SK-N-SH (cell line): ENCODE measurements at regions not wholly inside any gene's neighbourhood (a gene's known extent, or its start where the extent isn't known, plus 50 kb on each side); places are given as distances from the start of the nearest gene placed in this dataset.

Experiments used
- CTCF ChIA-PET: fragments of 300-600, 350-600 bp; formaldehyde crosslinking; extraction: SDS; loops from one replicate; lab custom pipeline; 2021; lab: Yijun Ruan, JAX
- POLR2A ChIA-PET: fragments of 350-600 bp; sonication (Branson Sonifier 250); formaldehyde crosslinking; extraction: SDS; loops from one replicate; lab custom pipeline; 2020; ENCODE audit warnings: antibody characterized with exemption, inconsistent platforms; lab: Yijun Ruan, JAX
- DNase-seq: peaks from one replicate; pipeline ENCODE4 v3.0.0; 2012
- H2AFZ ChIP-seq: fragments of 200-600 bp; sonication (generic); 2 replicates; pipeline ENCODE4 v1.8.1; 2016; ENCODE audit warnings: antibody characterized with exemption, mild to moderate bottlenecking, low read depth
- H3F3A ChIP-seq: fragments of 200-600 bp; sonication (generic); replicated peaks from 2 replicates; pipeline ENCODE3; 2016; ENCODE audit warnings: antibody characterized with exemption, mild to moderate bottlenecking; ENCODE audit not compliant: insufficient read depth
- H3K27ac ChIP-seq, 2 experiments: fragments of 200-500 bp in 1 of 2; fragments of 200-600 bp in 1 of 2; sonication (Bioruptor generic) in 1 of 2; sonication (generic), shearing (Covaris generic) in 1 of 2; 2 replicates each; pipeline versions ENCODE4 v1.5.1 to v1.6.1; 2014 to 2016; ENCODE audit warnings: low read depth in 2 of 2, inconsistent platforms in 1 of 2, low read length in 1 of 2, mild to moderate bottlenecking in 1 of 2, mixed read lengths in 1 of 2
- H3K27me3 ChIP-seq: fragments of 200-600 bp; sonication (generic), shearing (Covaris generic); 2 replicates; pipeline ENCODE4 v1.6.1; 2016; ENCODE audit warnings: mixed run types; ENCODE audit not compliant: insufficient read depth
- H3K36me3 ChIP-seq, 2 experiments: fragments of 200-500 bp in 1 of 2; fragments of 200-600 bp in 1 of 2; sonication (Bioruptor generic) in 1 of 2; sonication (generic) in 1 of 2; replicated peaks in 1 of 2; 2 replicates each; pipeline versions ENCODE3 to v1.5.1; 2014 to 2016; ENCODE audit warnings: low read length in 1 of 2, mild to moderate bottlenecking in 1 of 2; ENCODE audit not compliant: insufficient read depth in 2 of 2, control insufficient read depth in 1 of 2
- H3K4me1 ChIP-seq, 2 experiments: fragments of 200-500 bp in 1 of 2; fragments of 200-600 bp in 1 of 2; sonication (Bioruptor generic) in 1 of 2; sonication (generic), shearing (Covaris generic) in 1 of 2; 2 replicates each; pipeline versions ENCODE4 v1.5.1 to v1.6.1; 2014 to 2016; ENCODE audit warnings: low read depth in 1 of 2, low read length in 1 of 2, mixed run types in 1 of 2; ENCODE audit not compliant: insufficient read depth in 2 of 2, control insufficient read depth in 1 of 2
- H3K4me2 ChIP-seq: fragments of 200-600 bp; sonication (generic), shearing (Covaris generic); 2 replicates; pipeline ENCODE4 v1.6.1; 2017; ENCODE audit warnings: mixed run types
- H3K4me3 ChIP-seq, 2 experiments: fragments of 200-500 bp in 1 of 2; fragments of 200-600 bp in 1 of 2; sonication (Bioruptor generic) in 1 of 2; sonication (generic), shearing (Covaris generic) in 1 of 2; 2 replicates each; pipeline versions ENCODE4 v1.5.1 to v1.8.1; 2014 to 2016; ENCODE audit warnings: low read depth in 2 of 2, inconsistent platforms in 1 of 2, low read length in 1 of 2, mild to moderate bottlenecking in 1 of 2, mixed read lengths in 1 of 2, moderate library complexity in 1 of 2
- H3K79me2 ChIP-seq: fragments of 200-600 bp; sonication (generic); 2 replicates; pipeline ENCODE4 v1.8.1; 2017; ENCODE audit warnings: mild to moderate bottlenecking; ENCODE audit not compliant: insufficient read depth
- H3K9ac ChIP-seq: fragments of 200-600 bp; sonication (generic); 2 replicates; pipeline ENCODE4 v1.6.1; 2017; ENCODE audit warnings: mixed run types
- H3K9me2 ChIP-seq: fragments of 200-600 bp; sonication (generic); 2 replicates; pipeline ENCODE4 v1.6.1; 2017; ENCODE audit warnings: mixed run types
- H3K9me3 ChIP-seq: fragments of 200-600 bp; sonication (generic); 2 replicates; pipeline ENCODE4 v1.6.1; 2017; ENCODE audit warnings: mixed run types, mild to moderate bottlenecking, moderate library complexity
- H4K20me1 ChIP-seq: fragments of 200-600 bp; sonication (generic); 2 replicates; pipeline ENCODE4 v1.6.1; 2017; ENCODE audit warnings: mild to moderate bottlenecking, mixed run types; ENCODE audit not compliant: insufficient read depth
- EZH2phosphoT487 ChIP-seq: fragments of 200-600 bp; sonication (generic); IDR thresholded peaks from 2 replicates; pipeline ENCODE4 v1.6.1; 2017; ENCODE audit warnings: low read depth, mixed run types, mild to moderate bottlenecking, antibody characterized with exemption, moderate library complexity, borderline replicate concordance
- FOXM1 ChIP-seq: IDR thresholded peaks from 2 replicates; pipeline ENCODE4 v1.4.0; 2012; ENCODE audit warnings: low read depth, mild to moderate bottlenecking
- MEF2A ChIP-seq: IDR thresholded peaks from 2 replicates; pipeline ENCODE4 v1.4.0; 2012; ENCODE audit warnings: low read depth, borderline replicate concordance
- NRF1 ChIP-seq: IDR thresholded peaks from 2 replicates; pipeline ENCODE4 v1.6.1; 2012; ENCODE audit warnings: low read depth, mild to moderate bottlenecking, low read length
- RAD21 ChIP-seq: IDR thresholded peaks from 2 replicates; pipeline ENCODE4 v1.6.1; 2012; ENCODE audit warnings: mild to moderate bottlenecking, low read length
- RCOR1 ChIP-seq: fragments of 150-350 bp; IDR thresholded peaks from 2 replicates; pipeline ENCODE4 v1.6.1; 2017; ENCODE audit warnings: antibody characterized with exemption, low read length
- RFX5 ChIP-seq: IDR thresholded peaks from 2 replicates; pipeline ENCODE4 v1.6.1; 2012; ENCODE audit warnings: mild to moderate bottlenecking, improper control_type of control experiment, low read length
- TAF1 ChIP-seq: IDR thresholded peaks from 2 replicates; pipeline ENCODE4 v1.6.1; 2012; ENCODE audit warnings: low read depth, mild to moderate bottlenecking, low read length, moderate library complexity, borderline replicate concordance
- TCF12 ChIP-seq: IDR thresholded peaks from 2 replicates; pipeline ENCODE4 v1.4.0; 2012
- WGBS: methylation state at CpG from one replicate; pipeline ENCODE4 v1.1.6; 2017; ENCODE audit warnings: low lambda C conversion rate; 5-methylcytosine and 5-hydroxymethylcytosine counted together
- TF ChIP-seq, protein P1 (sequence below): IDR thresholded peaks from 2 replicates; pipeline ENCODE4 v1.4.0; 2012; ENCODE audit warnings: low read depth
- TF ChIP-seq, protein P2 (sequence below): IDR thresholded peaks from 2 replicates; pipeline ENCODE4 v1.6.1; 2012; ENCODE audit warnings: mild to moderate bottlenecking, low read depth, low read length, moderate library complexity
- TF ChIP-seq, protein P3 (sequence below): IDR thresholded peaks from 2 replicates; pipeline ENCODE4 v1.4.0; 2012; ENCODE audit warnings: low read depth, borderline replicate concordance
- TF ChIP-seq, protein P4 (sequence below): fragments of 200-600 bp; sonication (generic); IDR thresholded peaks from 2 replicates; pipeline ENCODE4 v1.6.1; 2017; ENCODE audit warnings: antibody characterized with exemption, mild to moderate bottlenecking, moderate library complexity
- TF ChIP-seq, protein P5 (sequence below): fragments of 150-350 bp; IDR thresholded peaks from 2 replicates; pipeline ENCODE4 v1.6.1; 2017; ENCODE audit warnings: antibody characterized with exemption, low read length, low read depth, borderline replicate concordance

DNA sequence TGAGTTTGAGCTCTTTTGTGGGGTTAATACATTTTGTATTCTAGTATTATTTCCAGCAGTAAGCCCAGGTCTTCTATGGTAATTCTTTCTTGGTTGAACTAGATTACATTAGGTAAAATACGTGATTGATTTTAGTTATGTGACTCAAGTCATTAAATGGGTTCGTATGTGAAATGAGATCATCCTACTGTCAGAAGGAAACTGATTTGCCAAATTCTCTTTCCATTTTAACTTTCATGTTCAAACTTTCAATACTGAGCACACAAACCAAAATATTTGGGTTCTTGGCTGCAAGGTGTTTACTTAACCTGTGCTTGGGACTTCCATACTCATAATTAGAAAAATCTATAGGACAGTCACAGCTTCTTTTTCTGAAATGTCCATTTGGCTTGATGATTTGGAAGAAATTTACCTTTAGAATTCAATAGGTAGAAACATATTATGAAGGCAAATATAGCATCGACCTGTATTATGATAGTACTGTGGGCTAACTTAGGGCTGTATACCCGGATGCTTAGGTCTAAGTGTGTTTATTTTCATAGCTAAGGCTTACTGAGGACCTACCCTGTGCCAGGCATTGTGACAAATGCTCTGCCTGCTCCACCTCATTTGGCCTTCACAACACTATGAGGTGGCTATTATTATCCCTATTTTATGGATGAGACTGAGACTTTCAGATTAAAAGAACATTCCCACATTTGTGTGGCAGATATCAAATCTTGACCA, 631.8 kb upstream of the GRM7 start:
- Histone ChIP-seq H3K4me3 (no peak overlapping the region), H3K9me2 (no peaks in the 10 kb centered on the region), H3K27ac (no peak overlapping the region), H2AFZ (no peak overlapping the region), H4K20me1 (no peaks in the 10 kb centered on the region), H3K4me1 (no peaks in the 10 kb centered on the region), H3K9ac (no peak overlapping the region), H3K9me3 (no peaks in the 10 kb centered on the region), H3K36me3 (no peaks in the 10 kb centered on the region), H3F3A (no peaks in the 10 kb centered on the region), H3K27me3 (no peaks in the 10 kb centered on the region), H3K79me2 (no peaks in the 10 kb centered on the region), H3K4me2 (no peak overlapping the region)
- 12% methylated on average over 4 of the region's 4 CpGs for WGBS
- ChIA-PET POLR2A (no interaction called here), CTCF (interaction anchor here (0.5 kb wide), 1 partner anchor 265 kb away, joined by 3 read pairs; no protein-coding TSS in a partner anchor)
- no peak for TF ChIP-seq MEF2A
- TF ChIP-seq TCF12: no peak
- TF ChIP-seq RCOR1: no peak
- TF ChIP-seq, protein P1, sequence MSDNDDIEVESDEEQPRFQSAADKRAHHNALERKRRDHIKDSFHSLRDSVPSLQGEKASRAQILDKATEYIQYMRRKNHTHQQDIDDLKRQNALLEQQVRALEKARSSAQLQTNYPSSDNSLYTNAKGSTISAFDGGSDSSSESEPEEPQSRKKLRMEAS: no peak
- TF ChIP-seq, protein P2, sequence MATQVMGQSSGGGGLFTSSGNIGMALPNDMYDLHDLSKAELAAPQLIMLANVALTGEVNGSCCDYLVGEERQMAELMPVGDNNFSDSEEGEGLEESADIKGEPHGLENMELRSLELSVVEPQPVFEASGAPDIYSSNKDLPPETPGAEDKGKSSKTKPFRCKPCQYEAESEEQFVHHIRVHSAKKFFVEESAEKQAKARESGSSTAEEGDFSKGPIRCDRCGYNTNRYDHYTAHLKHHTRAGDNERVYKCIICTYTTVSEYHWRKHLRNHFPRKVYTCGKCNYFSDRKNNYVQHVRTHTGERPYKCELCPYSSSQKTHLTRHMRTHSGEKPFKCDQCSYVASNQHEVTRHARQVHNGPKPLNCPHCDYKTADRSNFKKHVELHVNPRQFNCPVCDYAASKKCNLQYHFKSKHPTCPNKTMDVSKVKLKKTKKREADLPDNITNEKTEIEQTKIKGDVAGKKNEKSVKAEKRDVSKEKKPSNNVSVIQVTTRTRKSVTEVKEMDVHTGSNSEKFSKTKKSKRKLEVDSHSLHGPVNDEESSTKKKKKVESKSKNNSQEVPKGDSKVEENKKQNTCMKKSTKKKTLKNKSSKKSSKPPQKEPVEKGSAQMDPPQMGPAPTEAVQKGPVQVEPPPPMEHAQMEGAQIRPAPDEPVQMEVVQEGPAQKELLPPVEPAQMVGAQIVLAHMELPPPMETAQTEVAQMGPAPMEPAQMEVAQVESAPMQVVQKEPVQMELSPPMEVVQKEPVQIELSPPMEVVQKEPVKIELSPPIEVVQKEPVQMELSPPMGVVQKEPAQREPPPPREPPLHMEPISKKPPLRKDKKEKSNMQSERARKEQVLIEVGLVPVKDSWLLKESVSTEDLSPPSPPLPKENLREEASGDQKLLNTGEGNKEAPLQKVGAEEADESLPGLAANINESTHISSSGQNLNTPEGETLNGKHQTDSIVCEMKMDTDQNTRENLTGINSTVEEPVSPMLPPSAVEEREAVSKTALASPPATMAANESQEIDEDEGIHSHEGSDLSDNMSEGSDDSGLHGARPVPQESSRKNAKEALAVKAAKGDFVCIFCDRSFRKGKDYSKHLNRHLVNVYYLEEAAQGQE: no peak
- TF ChIP-seq, protein P3, sequence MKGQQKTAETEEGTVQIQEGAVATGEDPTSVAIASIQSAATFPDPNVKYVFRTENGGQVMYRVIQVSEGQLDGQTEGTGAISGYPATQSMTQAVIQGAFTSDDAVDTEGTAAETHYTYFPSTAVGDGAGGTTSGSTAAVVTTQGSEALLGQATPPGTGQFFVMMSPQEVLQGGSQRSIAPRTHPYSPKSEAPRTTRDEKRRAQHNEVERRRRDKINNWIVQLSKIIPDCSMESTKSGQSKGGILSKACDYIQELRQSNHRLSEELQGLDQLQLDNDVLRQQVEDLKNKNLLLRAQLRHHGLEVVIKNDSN: no peak
- no peak for TF ChIP-seq RAD21
- TF ChIP-seq, protein P4, sequence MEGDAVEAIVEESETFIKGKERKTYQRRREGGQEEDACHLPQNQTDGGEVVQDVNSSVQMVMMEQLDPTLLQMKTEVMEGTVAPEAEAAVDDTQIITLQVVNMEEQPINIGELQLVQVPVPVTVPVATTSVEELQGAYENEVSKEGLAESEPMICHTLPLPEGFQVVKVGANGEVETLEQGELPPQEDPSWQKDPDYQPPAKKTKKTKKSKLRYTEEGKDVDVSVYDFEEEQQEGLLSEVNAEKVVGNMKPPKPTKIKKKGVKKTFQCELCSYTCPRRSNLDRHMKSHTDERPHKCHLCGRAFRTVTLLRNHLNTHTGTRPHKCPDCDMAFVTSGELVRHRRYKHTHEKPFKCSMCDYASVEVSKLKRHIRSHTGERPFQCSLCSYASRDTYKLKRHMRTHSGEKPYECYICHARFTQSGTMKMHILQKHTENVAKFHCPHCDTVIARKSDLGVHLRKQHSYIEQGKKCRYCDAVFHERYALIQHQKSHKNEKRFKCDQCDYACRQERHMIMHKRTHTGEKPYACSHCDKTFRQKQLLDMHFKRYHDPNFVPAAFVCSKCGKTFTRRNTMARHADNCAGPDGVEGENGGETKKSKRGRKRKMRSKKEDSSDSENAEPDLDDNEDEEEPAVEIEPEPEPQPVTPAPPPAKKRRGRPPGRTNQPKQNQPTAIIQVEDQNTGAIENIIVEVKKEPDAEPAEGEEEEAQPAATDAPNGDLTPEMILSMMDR: no peak
- no peak for TF ChIP-seq EZH2phosphoT487
- TF ChIP-seq FOXM1: no peak
- no peak for TF ChIP-seq NRF1
- TF ChIP-seq TAF1: no peak
- TF ChIP-seq, protein P5, sequence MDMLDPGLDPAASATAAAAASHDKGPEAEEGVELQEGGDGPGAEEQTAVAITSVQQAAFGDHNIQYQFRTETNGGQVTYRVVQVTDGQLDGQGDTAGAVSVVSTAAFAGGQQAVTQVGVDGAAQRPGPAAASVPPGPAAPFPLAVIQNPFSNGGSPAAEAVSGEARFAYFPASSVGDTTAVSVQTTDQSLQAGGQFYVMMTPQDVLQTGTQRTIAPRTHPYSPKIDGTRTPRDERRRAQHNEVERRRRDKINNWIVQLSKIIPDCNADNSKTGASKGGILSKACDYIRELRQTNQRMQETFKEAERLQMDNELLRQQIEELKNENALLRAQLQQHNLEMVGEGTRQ: no peak
- TF ChIP-seq RFX5: no peak
- DNase-seq: no peak
